ENCODE measurements at regions not wholly inside any gene's neighbourhood (a gene's known extent, or its start where the extent isn't known, plus 50 kb on each side); places are given as distances from the start of the nearest gene placed in this dataset.

- DNase-seq (ENCODE audit: low read depth) = peak; percentile 34
Observed at GRCh38 chr5:167578977-167579692, 712.3 kb upstream of the WWC1 start.

DNA sequence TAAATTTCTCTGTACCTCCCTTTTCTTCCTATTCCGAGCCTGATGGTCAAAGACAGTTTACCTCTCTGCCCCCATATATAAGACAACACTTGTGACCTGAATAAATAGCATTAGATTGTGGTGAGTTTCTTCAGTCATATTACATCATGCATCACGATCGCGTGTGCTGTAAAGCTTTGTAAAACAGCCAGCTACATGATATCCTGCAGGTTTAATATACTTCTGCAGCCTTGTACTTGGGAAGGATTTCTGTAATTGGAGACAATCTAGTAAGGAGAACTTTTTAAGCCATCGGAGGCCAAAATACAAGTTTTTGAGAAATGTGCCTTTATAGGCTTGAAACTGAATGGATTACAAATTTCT lies 711.8 kb upstream of the WWC1 start:
- DNase-seq (ENCODE audit: low read depth) = no peak

GRCh38 chr5:167580608-167581007 lies 710.8 kb upstream of the WWC1 start:
- no peak for DNase-seq (ENCODE audit: low read depth)

GRCh38 chr5:167582283-167582682 lies 709.2 kb upstream of the WWC1 start:
- peak; percentile 16 for DNase-seq (ENCODE audit: low read depth)

GRCh38 chr5:167582886-167583285 lies 708.6 kb upstream of the WWC1 start:
- DNase-seq (ENCODE audit: low read depth) = no peak

DNA sequence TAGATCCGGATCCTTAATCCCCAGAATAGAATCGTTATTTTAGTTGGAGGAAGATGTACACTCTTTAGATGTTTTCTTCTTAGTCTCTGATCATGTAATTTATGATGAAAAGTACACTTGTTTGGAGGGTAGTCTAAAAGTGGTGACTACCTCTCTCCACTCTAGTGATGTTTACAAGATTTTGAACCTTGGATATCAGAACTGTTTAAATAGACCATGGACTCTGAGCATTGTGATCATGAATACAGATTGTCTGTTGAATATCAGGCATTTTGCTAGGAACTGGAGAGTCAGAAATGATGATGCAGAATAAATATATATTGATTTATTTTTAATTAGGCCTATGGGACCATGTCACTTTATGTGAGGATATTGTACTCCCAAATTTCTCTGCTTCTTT lies 706.3 kb upstream of the WWC1 start:
- no peak for DNase-seq (ENCODE audit: low read depth)

GRCh38 chr5:167587772-167588437 lies 703.5 kb upstream of the WWC1 start:
- peak; percentile 36 for DNase-seq (ENCODE audit: low read depth)

GRCh38 chr5:167592114-167592513 lies 699.3 kb upstream of the WWC1 start:
- no peak for DNase-seq (ENCODE audit: low read depth)

DNA sequence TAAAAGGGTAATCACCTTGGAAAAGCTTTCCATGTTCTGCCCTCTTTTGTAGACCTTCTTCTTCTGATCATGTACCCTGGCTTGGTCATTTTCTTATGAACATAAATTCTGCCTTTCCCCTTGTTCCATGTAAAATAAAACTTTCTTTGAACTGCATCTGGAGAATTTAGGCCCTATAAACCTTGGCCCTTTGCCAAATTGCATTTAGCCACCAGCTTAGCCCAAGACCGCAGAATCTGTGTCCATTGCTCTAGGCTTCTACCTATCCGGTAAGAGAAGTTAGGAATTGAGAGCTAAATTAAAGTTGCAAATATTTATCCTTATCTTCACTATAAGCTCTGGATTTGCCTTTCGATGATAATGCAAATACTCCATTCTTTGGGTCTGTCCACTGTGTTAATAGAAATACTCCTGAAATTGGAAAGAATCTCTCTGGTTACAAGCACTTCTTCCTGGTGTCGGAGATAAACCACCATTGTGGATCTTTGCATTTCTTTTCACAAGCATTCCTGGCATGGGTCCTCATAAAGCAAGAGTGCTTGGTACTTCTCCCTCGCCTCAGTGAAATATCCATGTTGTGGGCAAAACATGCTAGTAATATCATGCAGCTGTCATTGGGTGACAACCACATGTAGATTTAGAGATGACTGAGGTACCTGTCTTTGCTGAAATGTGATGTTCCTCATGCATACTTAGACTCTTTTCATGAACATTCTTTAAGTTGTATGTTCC lies 698.0 kb upstream of the WWC1 start:
- no peak for DNase-seq (ENCODE audit: low read depth)

GRCh38 chr5:167594061-167594435 lies 697.4 kb upstream of the WWC1 start:
- no peak for DNase-seq (ENCODE audit: low read depth)

DNA sequence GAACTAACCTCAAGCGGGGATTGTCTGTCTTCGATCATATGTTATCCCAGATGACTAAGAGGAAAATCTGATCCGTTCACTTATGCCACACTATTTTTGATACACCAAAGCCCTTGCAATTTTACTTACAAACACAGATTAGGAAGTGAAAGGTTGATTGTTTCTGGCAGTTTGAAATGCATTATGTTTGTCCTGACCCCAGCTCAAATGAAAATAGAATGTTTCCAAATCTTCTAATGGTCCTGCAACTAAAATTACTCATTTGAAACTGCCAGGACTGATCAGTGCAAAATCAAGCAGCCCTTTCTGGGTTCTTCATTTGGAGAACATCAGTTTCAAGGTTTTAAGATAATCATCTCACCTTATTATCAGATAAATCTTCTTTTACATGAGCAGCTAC lies 696.7 kb upstream of the WWC1 start:
- no peak for DNase-seq (ENCODE audit: low read depth)

- DNase-seq (ENCODE audit: low read depth) = no peak
Observed at GRCh38 chr5:167595196-167595595, 696.2 kb upstream of the WWC1 start.

GRCh38 chr5:167598166-167598565 lies 693.3 kb upstream of the WWC1 start:
- DNase-seq (ENCODE audit: low read depth) = no peak

DNA sequence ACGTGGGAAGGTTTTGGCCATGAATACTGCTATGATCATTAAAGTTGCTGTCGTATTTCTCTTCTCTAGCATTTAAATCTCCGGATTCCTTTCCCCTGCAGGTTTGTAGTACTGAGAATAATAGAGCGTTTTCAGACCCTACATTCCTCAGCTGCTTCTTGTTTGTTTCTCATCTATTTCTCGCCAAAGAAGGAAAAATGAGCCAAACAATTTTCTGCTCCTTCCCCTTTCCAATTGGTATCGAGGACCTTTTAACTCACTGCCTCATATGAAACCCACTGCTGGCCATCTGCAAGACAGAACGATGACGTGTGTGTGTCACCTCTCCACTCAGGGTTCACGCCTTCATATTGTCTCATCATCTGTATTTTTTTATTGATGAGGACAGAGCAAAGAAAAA lies 689.4 kb upstream of the WWC1 start:
- no peak for DNase-seq (ENCODE audit: low read depth)

DNA sequence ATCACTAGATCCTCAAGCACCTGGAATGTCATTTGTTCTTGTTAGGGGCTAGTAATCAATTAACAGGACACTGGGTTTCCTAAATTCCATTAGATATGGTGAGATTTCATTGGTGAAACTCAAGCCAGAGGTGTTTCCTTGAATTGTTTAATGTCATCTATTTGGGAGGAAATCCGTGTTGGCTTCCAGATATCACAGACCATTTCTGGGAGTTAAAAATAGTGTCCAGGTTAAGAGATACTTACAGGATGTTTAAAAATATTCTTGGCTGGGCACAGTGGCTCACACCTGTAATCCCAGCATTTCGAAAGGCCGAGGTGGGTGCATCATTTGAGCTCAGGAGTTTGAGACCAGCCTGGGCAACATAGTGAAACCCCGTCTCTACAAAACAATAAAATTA lies 688.3 kb upstream of the WWC1 start:
- no peak for DNase-seq (ENCODE audit: low read depth)

GRCh38 chr5:167608390-167609272 lies 682.8 kb upstream of the WWC1 start:
- DNase-seq (ENCODE audit: low read depth) = no peak

- no peak for DNase-seq (ENCODE audit: low read depth)
Observed at GRCh38 chr5:167614294-167615021, 677.0 kb upstream of the WWC1 start.

- no peak for DNase-seq (ENCODE audit: low read depth)
Observed at GRCh38 chr5:167616043-167616890, 675.2 kb upstream of the WWC1 start.

- peak; percentile 17 for DNase-seq (ENCODE audit: low read depth)
Observed at GRCh38 chr5:167623354-167623753, 668.1 kb upstream of the WWC1 start.

- no peak for DNase-seq (ENCODE audit: low read depth)
Observed at GRCh38 chr5:167624053-167624452, 667.4 kb upstream of the WWC1 start.

Data from RPMI7951 (cell line).